ENCODE measurements at regions not wholly inside any gene's neighbourhood (a gene's known extent, or its start where the extent isn't known, plus 50 kb on each side); places are given as distances from the start of the nearest gene placed in this dataset.

GRCh38 chr6:170017603-170018320, 266.3 kb downstream of the ERMARD start (continued):
- TF ChIP-seq CHD7 (IDR thresholded peaks at IDR 0.05; ENCODE audit: insufficient replicate concordance, low read length) = no peak
- no peak for TF ChIP-seq GABPA (IDR thresholded peaks at IDR 0.05; ENCODE audit: borderline replicate concordance, insufficient read depth, low read length)
- TF ChIP-seq TAF7 (optimal IDR thresholded peaks at IDR 0.05; ENCODE audit: borderline replicate concordance, low read depth, low read length) = no peak
- no peak for TF ChIP-seq GTF2F1 (IDR thresholded peaks at IDR 0.05; ENCODE audit: borderline replicate concordance, low read depth, low read length)
- no peak for TF ChIP-seq SIRT6 (IDR thresholded peaks at IDR 0.05; ENCODE audit: low read length)
- no peak for TF ChIP-seq RAD21 (IDR thresholded peaks at IDR 0.05 in 1 of 2, conservative IDR thresholded peaks at IDR 0.05 in 1 of 2; ENCODE audit: low read depth in 2 of 2, low read length in 2 of 2)
- no peak for TF ChIP-seq KDM1A (IDR thresholded peaks at IDR 0.05; ENCODE audit: borderline replicate concordance, low read length)
- TF ChIP-seq SAP30 (IDR thresholded peaks at IDR 0.05; ENCODE audit: insufficient read depth, insufficient replicate concordance, low read length) = no peak
- TF ChIP-seq CEBPB (IDR thresholded peaks at IDR 0.05; ENCODE audit: low read depth, low read length) = no peak
- TF ChIP-seq NRF1 (IDR thresholded peaks at IDR 0.05; ENCODE audit: low read depth, low read length) = no peak
- TF ChIP-seq SP2 (IDR thresholded peaks at IDR 0.05; ENCODE audit: low read length) = no peak

All from H1 (cell line).